Natural killer cell (primary cell): ENCODE measurements at regions not wholly inside any gene's neighbourhood (a gene's known extent, or its start where the extent isn't known, plus 50 kb on each side); places are given as distances from the start of the nearest gene placed in this dataset.

Experiments
- ATAC-seq, 3 donors: fragments of 150-1000 bp in 2 of 3; fragments of 200-7000 bp in 1 of 3; cut with Tn5 transposase; 1 replicate in 1 of 3; 2 replicates in 2 of 3; pipeline ENCODE4 v1.10.0; 2021; ENCODE audit warnings: mild to moderate bottlenecking in 2 of 3, moderate library complexity in 2 of 3
- DNase-seq, 2 donors: peaks; one replicate each; pipeline versions ENCODE4 v3.0.0 to v3.0.0-alpha.2; 2013 to 2021; ENCODE audit warnings: mixed read lengths in 1 of 2
- H3K27ac ChIP-seq: one replicate; pipeline ENCODE4 v1.5.1; 2013; ENCODE audit warnings: mild to moderate bottlenecking, low read length
- H3K27me3 ChIP-seq: one replicate; pipeline ENCODE4 v1.6.1; 2013; ENCODE audit warnings: low read length; ENCODE audit not compliant: control insufficient read depth, insufficient read depth
- H3K36me3 ChIP-seq: one replicate; pipeline ENCODE4 v1.6.1; 2013; ENCODE audit warnings: low read length; ENCODE audit not compliant: control insufficient read depth, insufficient read depth
- H3K4me1 ChIP-seq: one replicate; pipeline ENCODE4 v1.6.1; 2013; ENCODE audit warnings: low read length; ENCODE audit not compliant: control insufficient read depth, insufficient read depth
- H3K4me3 ChIP-seq: one replicate; pipeline ENCODE4 v1.5.1; 2013; ENCODE audit warnings: low read length
- H3K9me3 ChIP-seq: one replicate; pipeline ENCODE4 v1.6.1; 2013; ENCODE audit warnings: low read length; ENCODE audit not compliant: control insufficient read depth, insufficient read depth
- H3K27ac Mint-ChIP-seq, 2 donors: one replicate each; pipeline ENCODE4 v1.8.0; 2022; ENCODE audit warnings: mild to moderate bottlenecking in 2 of 2, mixed read lengths in 2 of 2, moderate library complexity in 1 of 2
- H3K27me3 Mint-ChIP-seq, 2 donors: one replicate each; pipeline ENCODE4 v1.8.0; 2022; ENCODE audit warnings: low read depth in 2 of 2, mixed read lengths in 2 of 2
- H3K36me3 Mint-ChIP-seq: one replicate; pipeline ENCODE4 v1.8.0; 2022; ENCODE audit warnings: mixed read lengths
- H3K4me1 Mint-ChIP-seq, 2 donors: one replicate each; pipeline ENCODE4 v1.8.0; 2022; ENCODE audit warnings: mixed read lengths in 2 of 2
- H3K4me3 Mint-ChIP-seq: one replicate; pipeline ENCODE4 v1.8.0; 2022; ENCODE audit warnings: mild to moderate bottlenecking, moderate library complexity, mixed read lengths
- H3K9me3 Mint-ChIP-seq, 2 donors: one replicate each; pipeline ENCODE4 v1.8.0; 2022; ENCODE audit warnings: mixed read lengths in 2 of 2
- CTCF ChIP-seq: fragments of 200-600 bp; IDR thresholded peaks from one replicate; pipeline ENCODE4 v1.8.0; 2022; ENCODE audit warnings: antibody characterized with exemption
- WGBS: methylation state at CpG from one replicate; pipeline ENCODE4 v1.1.7; 2013; ENCODE audit warnings: missing lambda C conversion rate; ENCODE audit not compliant: insufficient coverage; 5-methylcytosine and 5-hydroxymethylcytosine counted together
- intact Hi-C: fragments of 100-400 bp; cut with micrococcal nuclease; formaldehyde crosslinking; loops from one replicate; pipeline ENCODE4 v1.14.2; 2022

GRCh38 chrX:13123247-13123856 lies 78.9 kb upstream of the FAM9C start:
- H3K9me3 Mint-ChIP-seq, result no peaks in the 10 kb centered on the region
- H3K27ac Mint-ChIP-seq, result peak overlapping the region; percentile 86 to 93
- Histone ChIP-seq H3K27me3 (no peaks in the 10 kb centered on the region), H3K4me1 (peaks cover 18% of the 10 kb centered on the region), H3K9me3 (no peaks in the 10 kb centered on the region), H3K4me3 (no peak overlapping the region), H3K27ac (peak overlapping the region; percentile 75), H3K36me3 (no peaks in the 10 kb centered on the region)
- H3K36me3 Mint-ChIP-seq, result no peaks in the 10 kb centered on the region
- intact Hi-C loops, result no loop called here
- peak overlapping the region; percentile 69 for H3K4me3 Mint-ChIP-seq
- H3K27me3 Mint-ChIP-seq, result peaks cover 0 to 26% of the 10 kb centered on the region in 2 donors
- peaks cover 22 to 36% of the 10 kb centered on the region in 2 donors for H3K4me1 Mint-ChIP-seq
- 43% methylated on average over 5 of the region's 5 CpGs for WGBS
- no peak for TF ChIP-seq CTCF
- DNase-seq, result peak in 1 of 2 donors; percentile 23
- ATAC-seq, result peak in 1 of 3 donors; percentile 5

GRCh38 chrX:13121020-13121555 lies 76.7 kb upstream of the FAM9C start:
- Mint-ChIP-seq H3K4me1 (peaks cover 22 to 34% of the 10 kb centered on the region in 2 donors), H3K27ac (peak overlapping the region in 1 of 2 donors; percentile 93), H3K27me3 (peaks cover 0 to 34% of the 10 kb centered on the region in 2 donors), H3K36me3 (peaks cover 13% of the 10 kb centered on the region), H3K4me3 (no peak overlapping the region), H3K9me3 (peaks cover 2 to 6% of the 10 kb centered on the region in 2 donors)
- ATAC-seq, result no peak
- TF ChIP-seq CTCF, result no peak
- WGBS, result no CpG with 5 or more reads among the region's 1 CpG
- no peak for DNase-seq
- intact Hi-C loops, result no loop called here
- H3K4me1 ChIP-seq, result peaks cover 18% of the 10 kb centered on the region
- no peak overlapping the region for H3K4me3 ChIP-seq
- no peak overlapping the region for H3K27ac ChIP-seq
- H3K36me3 ChIP-seq, result no peaks in the 10 kb centered on the region
- H3K27me3 ChIP-seq, result no peaks in the 10 kb centered on the region
- H3K9me3 ChIP-seq, result peaks cover 2% of the 10 kb centered on the region

GRCh38 chrX:13120017-13120416 lies 75.6 kb upstream of the FAM9C start:
- intact Hi-C loops, result no loop called here
- H3K9me3 Mint-ChIP-seq, result peaks cover 2 to 6% of the 10 kb centered on the region in 2 donors
- no peaks in the 10 kb centered on the region for H3K27me3 ChIP-seq
- WGBS, result 94% methylated on average over 6 of the region's 7 CpGs
- H3K4me1 Mint-ChIP-seq, result peaks cover 22 to 34% of the 10 kb centered on the region in 2 donors
- H3K36me3 ChIP-seq, result no peaks in the 10 kb centered on the region
- H3K4me3 ChIP-seq, result no peak overlapping the region
- peaks cover 13% of the 10 kb centered on the region for H3K36me3 Mint-ChIP-seq
- peaks cover 0 to 34% of the 10 kb centered on the region in 2 donors for H3K27me3 Mint-ChIP-seq
- no peak overlapping the region for H3K27ac Mint-ChIP-seq
- H3K4me3 Mint-ChIP-seq, result no peak overlapping the region
- H3K4me1 ChIP-seq, result peaks cover 16% of the 10 kb centered on the region
- H3K27ac ChIP-seq, result no peak overlapping the region
- peaks cover 2% of the 10 kb centered on the region for H3K9me3 ChIP-seq
- ATAC-seq (no peak), DNase-seq (no peak)
- TF ChIP-seq CTCF, result no peak
